Esophagus mucosa (tissue), 1 donor: ENCODE measurements at regions not wholly inside any gene's neighbourhood (a gene's known extent, or its start where the extent isn't known, plus 50 kb on each side); places are given as distances from the start of the nearest gene placed in this dataset.

Experiments used
- ATAC-seq: fragments of 200-7000 bp; cut with Tn5 transposase; one replicate; pipeline ENCODE4 v1.9.1; 2020
- donor health status: DM: yes; HTN: yes; CAD: no.

- no peak for ATAC-seq
Measured at GRCh38 chr10:128587689-128588088, 461.5 kb upstream of the MKI67 start.

- ATAC-seq = no peak
Measured at GRCh38 chr10:128588402-128588801, 462.2 kb upstream of the MKI67 start.

- ATAC-seq = no peak
Measured at GRCh38 chr10:128594688-128595087, 468.5 kb upstream of the MKI67 start.

GRCh38 chr10:128596906-128597305 is 470.7 kb upstream of the MKI67 start:
- ATAC-seq = no peak

GRCh38 chr10:128599030-128599429 is 472.8 kb upstream of the MKI67 start:
- ATAC-seq = no peak

GRCh38 chr10:128599538-128599937 is 473.3 kb upstream of the MKI67 start:
- no peak for ATAC-seq

GRCh38 chr10:128602183-128602582 is 476.0 kb upstream of the MKI67 start:
- ATAC-seq = no peak

GRCh38 chr10:128604025-128604424 is 477.8 kb upstream of the MKI67 start:
- no peak for ATAC-seq

GRCh38 chr10:128605180-128605579 is 479.0 kb upstream of the MKI67 start:
- no peak for ATAC-seq

GRCh38 chr10:128606055-128606454 is 479.8 kb upstream of the MKI67 start:
- no peak for ATAC-seq

GRCh38 chr10:128608791-128609190 is 482.6 kb upstream of the MKI67 start:
- ATAC-seq = no peak

- no peak for ATAC-seq
Measured at GRCh38 chr10:128609460-128609859, 483.2 kb upstream of the MKI67 start.

- no peak for ATAC-seq
Measured at GRCh38 chr10:128610113-128610512, 483.9 kb upstream of the MKI67 start.

GRCh38 chr10:128612195-128612594 is 486.0 kb upstream of the MKI67 start:
- ATAC-seq = no peak

GRCh38 chr10:128612631-128613030 is 486.4 kb upstream of the MKI67 start:
- ATAC-seq = no peak

GRCh38 chr10:128614016-128614605 is 487.9 kb upstream of the MKI67 start:
- ATAC-seq = no peak

- ATAC-seq = no peak
Measured at GRCh38 chr10:128614802-128615553, 488.8 kb upstream of the MKI67 start.

GRCh38 chr10:128617532-128617931 is 491.3 kb upstream of the MKI67 start:
- ATAC-seq = no peak

- no peak for ATAC-seq
Measured at GRCh38 chr10:128622706-128623105, 496.5 kb upstream of the MKI67 start.

GRCh38 chr10:128623776-128624175 is 497.6 kb upstream of the MKI67 start:
- ATAC-seq = no peak

- no peak for ATAC-seq
Measured at GRCh38 chr10:128624656-128625530, 498.7 kb upstream of the MKI67 start.

GRCh38 chr10:128625926-128626325 is 499.7 kb upstream of the MKI67 start:
- ATAC-seq = no peak

- ATAC-seq = no peak
Measured at GRCh38 chr10:128626397-128627000, 500.3 kb upstream of the MKI67 start.
